ENCODE measurements at regions not wholly inside any gene's neighbourhood (a gene's known extent, or its start where the extent isn't known, plus 50 kb on each side); places are given as distances from the start of the nearest gene placed in this dataset.
"Not testable (repeated sequence)": the region's sequence is repeated elsewhere in the genome, so short reads cannot be mapped to it uniquely, and the experiment has no call there.

DNA sequence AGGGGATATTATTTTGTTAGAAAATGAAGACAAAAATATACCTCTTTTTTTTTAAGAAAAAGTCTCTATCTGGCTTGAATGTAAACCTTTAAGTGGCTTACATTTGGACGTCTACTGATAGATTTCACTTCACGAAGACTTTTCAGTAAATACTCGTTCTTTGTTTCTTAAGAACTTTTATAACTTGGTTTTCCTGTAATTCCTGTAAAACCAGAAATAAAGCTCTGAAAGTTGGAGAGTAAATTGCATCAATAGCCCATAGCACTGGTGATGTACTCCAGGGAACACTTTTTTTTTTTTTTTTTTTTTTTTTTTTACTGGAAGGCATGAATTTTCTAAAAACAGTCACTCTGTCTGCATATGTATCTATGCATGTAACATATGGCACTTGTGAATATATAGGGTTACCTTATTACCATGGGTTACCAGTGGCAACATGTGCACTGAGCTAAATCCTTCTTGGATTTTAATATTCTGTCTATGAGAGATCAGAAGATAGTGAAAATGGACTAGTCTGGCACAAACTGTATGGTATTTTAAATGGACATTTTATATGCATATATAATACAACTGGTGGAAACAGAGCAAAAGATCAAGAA, 309.2 kb upstream of the TCF4 start:
- Histone ChIP-seq H3K27ac (ENCODE audit: low read length) (no peak overlapping the region), H4K20me1 (ENCODE audit: insufficient read depth, low read length) (no peaks in the 10 kb centered on the region), H3K79me2 (ENCODE audit: insufficient read depth, low read length) (no peaks in the 10 kb centered on the region), H3K4me2 (ENCODE audit: insufficient read depth, low read length) (no peak overlapping the region), H3K4me3 (ENCODE audit: low read depth in 1 of 2, low read length in 2 of 2) (no peak overlapping the region), H3K27me3 (ENCODE audit: insufficient read depth, low read length, poor library complexity) (no peaks in the 10 kb centered on the region), H2AFZ (ENCODE audit: low read depth, low read length) (no peak overlapping the region), H3K9me3 (ENCODE audit: insufficient read depth, low read length, severe bottlenecking) (no peaks in the 10 kb centered on the region), H3K4me1 (ENCODE audit: insufficient read depth, low read length) (no peaks in the 10 kb centered on the region), H3K9ac (ENCODE audit: low read depth, low read length) (no peak overlapping the region), H3K36me3 (ENCODE audit: insufficient read depth, low read length) (no peaks in the 10 kb centered on the region)
- ATAC-seq (ENCODE audit: insufficient read depth, low read depth) (no peak), DNase-seq (no peak)
- TF ChIP-seq, protein P1, sequence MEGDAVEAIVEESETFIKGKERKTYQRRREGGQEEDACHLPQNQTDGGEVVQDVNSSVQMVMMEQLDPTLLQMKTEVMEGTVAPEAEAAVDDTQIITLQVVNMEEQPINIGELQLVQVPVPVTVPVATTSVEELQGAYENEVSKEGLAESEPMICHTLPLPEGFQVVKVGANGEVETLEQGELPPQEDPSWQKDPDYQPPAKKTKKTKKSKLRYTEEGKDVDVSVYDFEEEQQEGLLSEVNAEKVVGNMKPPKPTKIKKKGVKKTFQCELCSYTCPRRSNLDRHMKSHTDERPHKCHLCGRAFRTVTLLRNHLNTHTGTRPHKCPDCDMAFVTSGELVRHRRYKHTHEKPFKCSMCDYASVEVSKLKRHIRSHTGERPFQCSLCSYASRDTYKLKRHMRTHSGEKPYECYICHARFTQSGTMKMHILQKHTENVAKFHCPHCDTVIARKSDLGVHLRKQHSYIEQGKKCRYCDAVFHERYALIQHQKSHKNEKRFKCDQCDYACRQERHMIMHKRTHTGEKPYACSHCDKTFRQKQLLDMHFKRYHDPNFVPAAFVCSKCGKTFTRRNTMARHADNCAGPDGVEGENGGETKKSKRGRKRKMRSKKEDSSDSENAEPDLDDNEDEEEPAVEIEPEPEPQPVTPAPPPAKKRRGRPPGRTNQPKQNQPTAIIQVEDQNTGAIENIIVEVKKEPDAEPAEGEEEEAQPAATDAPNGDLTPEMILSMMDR (IDR thresholded peaks at IDR 0.05; ENCODE audit: borderline replicate concordance, extremely low read depth, low read length, poor library complexity, severe bottlenecking) = no peak
- no peak for TF ChIP-seq EZH2 (IDR thresholded peaks at IDR 0.05; ENCODE audit: borderline replicate concordance, low read depth, low read length, severe bottlenecking)

DNA sequence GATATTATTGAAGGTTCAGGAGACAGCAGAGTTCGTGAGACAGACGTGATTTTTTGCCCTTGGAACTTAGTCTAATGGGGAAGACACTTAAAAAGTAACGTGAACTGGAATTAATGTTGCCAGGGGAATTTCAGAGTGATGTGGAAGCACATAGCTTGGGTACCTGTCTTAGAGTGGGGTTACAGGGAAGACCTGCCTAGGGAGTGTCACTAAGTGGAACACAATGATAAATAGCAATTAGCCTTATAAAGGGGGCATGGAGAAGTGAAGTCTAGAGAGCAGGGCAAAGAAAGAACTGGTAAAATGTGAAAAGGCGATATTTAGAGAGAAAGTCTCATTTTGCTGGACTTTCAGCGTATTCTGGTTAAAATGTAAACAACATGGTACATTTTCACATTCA, 306.0 kb upstream of the TCF4 start:
- DNase-seq = no peak
- Histone ChIP-seq H2AFZ (ENCODE audit: low read depth, low read length) (no peak overlapping the region), H3K4me3 (ENCODE audit: low read depth in 1 of 2, low read length in 2 of 2) (no peak overlapping the region), H4K20me1 (ENCODE audit: insufficient read depth, low read length) (no peaks in the 10 kb centered on the region), H3K27ac (ENCODE audit: low read length) (no peak overlapping the region), H3K9ac (ENCODE audit: low read depth, low read length) (no peak overlapping the region), H3K36me3 (ENCODE audit: insufficient read depth, low read length) (no peaks in the 10 kb centered on the region), H3K4me1 (ENCODE audit: insufficient read depth, low read length) (no peaks in the 10 kb centered on the region), H3K9me3 (ENCODE audit: insufficient read depth, low read length, severe bottlenecking) (no peaks in the 10 kb centered on the region), H3K4me2 (ENCODE audit: insufficient read depth, low read length) (no peak overlapping the region), H3K79me2 (ENCODE audit: insufficient read depth, low read length) (no peaks in the 10 kb centered on the region), H3K27me3 (ENCODE audit: insufficient read depth, low read length, poor library complexity) (no peaks in the 10 kb centered on the region)
- ATAC-seq (ENCODE audit: insufficient read depth, low read depth) = no peak
- TF ChIP-seq, protein P1 (IDR thresholded peaks at IDR 0.05; ENCODE audit: borderline replicate concordance, extremely low read depth, low read length, poor library complexity, severe bottlenecking) = no peak
- no peak for TF ChIP-seq EZH2 (IDR thresholded peaks at IDR 0.05; ENCODE audit: borderline replicate concordance, low read depth, low read length, severe bottlenecking)

DNA sequence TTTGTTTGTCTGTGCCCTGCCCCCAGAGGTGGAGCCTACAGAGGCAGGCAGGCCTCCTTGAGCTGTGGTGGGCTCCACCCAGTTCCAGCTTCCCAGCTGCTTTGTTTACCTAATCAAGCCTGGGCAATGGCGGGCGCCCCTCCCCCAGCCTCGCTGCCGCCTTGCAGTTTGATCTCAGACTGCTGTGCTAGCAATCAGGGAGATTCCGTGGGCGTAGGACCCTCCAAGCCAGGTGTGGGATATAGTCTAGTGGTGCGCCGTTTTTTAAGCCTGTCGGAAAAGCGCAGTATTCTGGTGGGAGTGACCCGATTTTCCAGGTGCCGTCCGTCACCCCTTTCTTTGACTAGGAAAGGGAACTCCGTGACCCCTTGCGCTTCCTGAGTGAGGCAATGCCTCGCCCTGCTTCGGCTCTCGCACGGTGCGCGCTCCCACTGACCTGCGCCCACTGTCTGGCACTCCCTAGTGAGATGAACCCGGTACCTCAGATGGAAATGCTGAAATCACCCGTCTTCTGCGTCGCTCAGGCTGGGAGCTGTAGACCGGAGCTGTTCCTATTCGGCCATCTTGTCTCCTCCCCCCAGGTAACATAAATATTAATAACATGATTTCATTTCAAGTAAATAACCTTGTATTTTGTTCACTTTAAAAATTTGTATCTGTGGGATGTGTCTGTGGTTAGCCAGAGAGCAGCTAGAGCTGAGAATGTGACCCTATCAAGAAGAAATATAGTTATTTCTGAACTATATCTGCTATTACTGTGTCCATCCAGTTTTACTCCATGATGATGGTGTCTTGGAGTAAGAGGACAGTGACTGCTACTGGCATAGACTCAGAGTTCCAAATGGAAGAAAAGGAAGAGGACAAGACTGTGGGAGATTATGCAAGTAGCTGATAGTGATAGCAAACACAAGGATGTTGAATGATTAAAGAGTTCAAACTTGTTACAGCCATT, 305.1 kb upstream of the TCF4 start:
- not testable (repeated sequence) for ATAC-seq (ENCODE audit: insufficient read depth, low read depth); DNase-seq; H3K4me1 ChIP-seq (ENCODE audit: insufficient read depth, low read length); H3K9ac ChIP-seq (ENCODE audit: low read depth, low read length); H3K27ac ChIP-seq (ENCODE audit: low read length); H3K9me3 ChIP-seq (ENCODE audit: insufficient read depth, low read length, severe bottlenecking); H3K36me3 ChIP-seq (ENCODE audit: insufficient read depth, low read length); H3K27me3 ChIP-seq (ENCODE audit: insufficient read depth, low read length, poor library complexity); H3K4me3 ChIP-seq (ENCODE audit: low read depth in 1 of 2, low read length in 2 of 2); H3K79me2 ChIP-seq (ENCODE audit: insufficient read depth, low read length); H3K4me2 ChIP-seq (ENCODE audit: insufficient read depth, low read length); H4K20me1 ChIP-seq (ENCODE audit: insufficient read depth, low read length); H2AFZ ChIP-seq (ENCODE audit: low read depth, low read length)

DNA sequence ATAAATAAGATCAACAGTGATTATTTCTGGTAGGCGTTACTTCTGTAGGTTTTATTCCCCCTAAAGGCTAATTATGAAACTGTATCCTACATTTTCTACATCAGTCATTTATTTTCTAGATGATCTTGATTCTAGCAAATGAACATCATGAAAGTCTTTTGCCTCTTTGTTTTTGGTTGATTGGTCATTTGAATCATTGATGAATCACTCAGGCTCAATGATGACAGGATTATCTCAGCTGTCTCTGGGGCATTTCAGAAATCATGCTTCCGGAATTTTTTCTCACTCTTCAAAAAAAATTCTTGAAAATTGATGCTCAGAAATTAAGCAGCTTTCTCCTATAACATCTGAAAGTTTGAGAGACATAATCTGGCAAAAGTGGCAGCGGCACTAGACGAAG, 298.9 kb upstream of the TCF4 start:
- no peak overlapping the region for H3K4me3 ChIP-seq (ENCODE audit: low read depth in 1 of 2, low read length in 2 of 2)
- no peaks in the 10 kb centered on the region for H3K79me2 ChIP-seq (ENCODE audit: insufficient read depth, low read length)
- H4K20me1 ChIP-seq (ENCODE audit: insufficient read depth, low read length) = no peaks in the 10 kb centered on the region
- H3K4me2 ChIP-seq (ENCODE audit: insufficient read depth, low read length) = no peak overlapping the region
- DNase-seq (no peak), ATAC-seq (ENCODE audit: insufficient read depth, low read depth) (no peak)
- no peak overlapping the region for H3K9ac ChIP-seq (ENCODE audit: low read depth, low read length)
- no peaks in the 10 kb centered on the region for H3K27me3 ChIP-seq (ENCODE audit: insufficient read depth, low read length, poor library complexity)
- no peaks in the 10 kb centered on the region for H3K4me1 ChIP-seq (ENCODE audit: insufficient read depth, low read length)
- H3K27ac ChIP-seq (ENCODE audit: low read length) = no peak overlapping the region
- H2AFZ ChIP-seq (ENCODE audit: low read depth, low read length) = no peak overlapping the region
- TF ChIP-seq, protein P1 (IDR thresholded peaks at IDR 0.05; ENCODE audit: borderline replicate concordance, extremely low read depth, low read length, poor library complexity, severe bottlenecking) = no peak
- no peak for TF ChIP-seq EZH2 (IDR thresholded peaks at IDR 0.05; ENCODE audit: borderline replicate concordance, low read depth, low read length, severe bottlenecking)
- H3K9me3 ChIP-seq (ENCODE audit: insufficient read depth, low read length, severe bottlenecking) = no peaks in the 10 kb centered on the region
- no peaks in the 10 kb centered on the region for H3K36me3 ChIP-seq (ENCODE audit: insufficient read depth, low read length)
